Lower leg skin (tissue), 4 donors: ENCODE measurements at regions not wholly inside any gene's neighbourhood (a gene's known extent, or its start where the extent isn't known, plus 50 kb on each side); places are given as distances from the start of the nearest gene placed in this dataset.

Source experiments
- DNase-seq, 2 donors: peaks; one replicate each; pipeline ENCODE4 v3.0.0-alpha.2; 2019; ENCODE audit warnings: low spot score in 2 of 2
- H3K4me3 ChIP-seq: fragments of 200-600 bp; sonication (generic); 2 replicates; pipeline ENCODE4 v1.5.1; 2017; ENCODE audit warnings: mild to moderate bottlenecking, low read depth; ENCODE audit not compliant: poor library complexity, severe bottlenecking
- CTCF ChIP-seq, 3 donors: fragments of 450-650 bp; IDR thresholded peaks; one replicate each; pipeline ENCODE4 v1.5.1; 2016; ENCODE audit warnings: antibody characterized with exemption in 3 of 3, mild to moderate bottlenecking in 3 of 3, moderate library complexity in 2 of 3
- POLR2A ChIP-seq, 2 donors: fragments of 450-650 bp; IDR thresholded peaks; one replicate each; pipeline ENCODE4 v1.6.1; 2016 to 2017; ENCODE audit warnings: antibody characterized with exemption in 2 of 2, mild to moderate bottlenecking in 1 of 2, moderate library complexity in 1 of 2
- WGBS, 2 donors: methylation state at CpG; one replicate each; pipeline ENCODE4 v1.1.5; 2018; 5-methylcytosine and 5-hydroxymethylcytosine counted together
- intact Hi-C: fragments of 100-400 bp; cut with DNase I; formaldehyde crosslinking; loops from one replicate; pipeline ENCODE4 v1.15.0; 2023; ENCODE audit warnings: low total_unique reads

- no peak overlapping the region for H3K4me3 ChIP-seq
- intact Hi-C loops: no loop called here
- TF ChIP-seq CTCF (IDR thresholded peaks at IDR 0.05) (no peak), POLR2A (IDR thresholded peaks at IDR 0.05) (no peak)
- DNase-seq: peak in 1 of 2 donors; percentile 81
- WGBS, 2 donors: 69 to 76% methylated on average over 14 of the region's 14 CpGs
Observed at GRCh38 chr22:49568751-49569285, 258.9 kb downstream of the BRD1 start.

- TF ChIP-seq POLR2A (IDR thresholded peaks at IDR 0.05): no peak
- TF ChIP-seq CTCF (IDR thresholded peaks at IDR 0.05): no peak
- H3K4me3 ChIP-seq: no peak overlapping the region
- intact Hi-C loops: no loop called here
- WGBS, 2 donors: 72 to 80% methylated on average over 18 to 25 of the region's 25 CpGs
- DNase-seq: peak in 1 of 2 donors; percentile 62
Observed at GRCh38 chr22:49567899-49568750, 259.5 kb downstream of the BRD1 start.

GRCh38 chr22:49566693-49567092 is 261.0 kb downstream of the BRD1 start:
- 63 to 78% methylated on average over 8 to 13 of the region's 13 CpGs for WGBS, 2 donors
- intact Hi-C loops: no loop called here
- TF ChIP-seq POLR2A (IDR thresholded peaks at IDR 0.05) (no peak), CTCF (IDR thresholded peaks at IDR 0.05) (no peak)
- no peak overlapping the region for H3K4me3 ChIP-seq
- DNase-seq: no peak

DNA sequence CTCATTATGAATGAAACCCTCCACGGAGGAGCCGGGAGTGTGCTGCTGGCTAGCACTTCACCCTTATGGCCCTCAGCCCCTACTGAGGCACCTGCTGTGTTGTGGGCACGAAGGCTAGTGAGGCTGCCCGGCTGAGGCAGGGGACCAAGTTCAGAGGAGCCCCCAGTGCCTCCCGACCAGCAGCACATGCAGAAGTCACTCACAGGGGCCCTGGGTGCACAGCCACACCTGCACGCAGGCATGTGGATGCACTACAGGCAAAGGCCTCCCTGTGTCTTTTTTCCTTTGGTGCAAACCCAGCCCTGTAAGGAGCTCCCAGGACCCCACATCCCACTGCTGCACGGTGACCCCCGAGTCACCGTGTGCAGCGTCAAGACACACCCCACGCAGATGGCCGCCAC is 261.5 kb downstream of the BRD1 start:
- intact Hi-C loops: no loop called here
- H3K4me3 ChIP-seq: no peak overlapping the region
- TF ChIP-seq POLR2A (IDR thresholded peaks at IDR 0.05) (no peak), CTCF (IDR thresholded peaks at IDR 0.05) (no peak)
- no peak for DNase-seq
- WGBS, 2 donors: 74 to 77% methylated on average over 11 to 12 of the region's 12 CpGs

DNA sequence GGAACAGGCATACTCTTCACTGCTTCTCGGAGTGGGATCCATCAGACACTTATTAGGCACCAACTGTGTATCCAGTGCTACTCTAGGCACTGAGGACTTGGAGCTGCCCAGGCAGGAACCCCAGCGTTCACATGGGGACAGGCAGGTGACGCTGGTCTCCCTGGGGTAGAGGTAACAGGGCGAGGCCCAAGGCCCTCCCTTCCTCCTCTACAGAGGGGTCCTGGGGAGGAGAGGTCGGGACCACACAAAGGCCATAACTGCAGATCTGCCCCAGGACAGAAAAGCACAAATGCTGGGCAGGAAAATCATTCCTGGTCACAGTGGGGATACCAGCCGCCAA is 262.2 kb downstream of the BRD1 start:
- 69 to 78% methylated on average over 6 of the region's 6 CpGs for WGBS, 2 donors
- intact Hi-C loops: no loop called here
- no peak for DNase-seq
- no peak for TF ChIP-seq POLR2A (IDR thresholded peaks at IDR 0.05)
- no peak for TF ChIP-seq CTCF (IDR thresholded peaks at IDR 0.05)
- no peak overlapping the region for H3K4me3 ChIP-seq
